HG03135 (cell line): ENCODE measurements at regions not wholly inside any gene's neighbourhood (a gene's known extent, or its start where the extent isn't known, plus 50 kb on each side); places are given as distances from the start of the nearest gene placed in this dataset.
"Not testable (repeated sequence)": the region's sequence is repeated elsewhere in the genome, so short reads cannot be mapped to it uniquely, and the experiment has no call there.

ENCODE experiments used
- ATAC-seq: cut with Tn5 transposase; IDR thresholded peaks from one replicate; pipeline ENCODE4 v1.9.1; 2021; ENCODE audit warnings: mild to moderate bottlenecking, moderate library complexity; ENCODE audit not compliant: unreplicated experiment

DNA sequence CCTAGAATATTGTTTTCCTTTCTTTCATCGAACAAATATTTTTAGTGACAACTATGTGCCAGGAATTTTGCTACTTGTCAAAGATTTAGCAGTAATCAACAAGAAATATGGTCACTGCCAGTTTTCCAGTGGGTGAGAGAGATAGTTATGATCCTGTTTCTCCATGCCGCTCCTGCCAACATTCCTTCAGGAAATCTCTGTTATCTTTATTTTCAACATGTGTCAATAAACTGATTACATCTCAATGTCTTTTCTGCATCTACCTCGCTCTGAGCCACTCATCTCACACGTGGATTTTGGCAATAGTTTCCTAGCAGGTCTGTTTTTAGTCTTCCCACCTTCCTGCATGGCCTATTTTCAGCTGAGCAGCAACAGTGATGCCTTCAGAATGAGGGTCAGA is 650.0 kb upstream of the STXBP6 start:
- ATAC-seq = no peak

DNA sequence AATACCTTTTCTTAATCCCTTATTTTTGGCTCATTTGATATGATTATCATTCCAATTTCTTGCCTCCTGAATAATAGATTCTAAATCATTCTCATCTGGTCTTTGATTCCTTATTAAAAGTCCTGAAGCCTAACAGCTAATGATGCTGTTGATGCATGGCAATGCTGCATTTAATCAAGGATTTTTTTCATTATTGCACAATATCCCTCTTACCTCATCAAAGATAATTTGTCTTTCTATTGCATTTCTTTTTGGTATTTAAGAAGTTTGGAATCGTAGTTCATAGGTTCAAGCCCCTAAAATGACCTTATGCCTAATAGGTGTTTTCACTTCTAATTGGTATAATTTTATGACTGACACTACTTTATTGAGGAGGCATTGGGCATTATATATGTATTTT is 648.2 kb upstream of the STXBP6 start:
- ATAC-seq = no peak

DNA sequence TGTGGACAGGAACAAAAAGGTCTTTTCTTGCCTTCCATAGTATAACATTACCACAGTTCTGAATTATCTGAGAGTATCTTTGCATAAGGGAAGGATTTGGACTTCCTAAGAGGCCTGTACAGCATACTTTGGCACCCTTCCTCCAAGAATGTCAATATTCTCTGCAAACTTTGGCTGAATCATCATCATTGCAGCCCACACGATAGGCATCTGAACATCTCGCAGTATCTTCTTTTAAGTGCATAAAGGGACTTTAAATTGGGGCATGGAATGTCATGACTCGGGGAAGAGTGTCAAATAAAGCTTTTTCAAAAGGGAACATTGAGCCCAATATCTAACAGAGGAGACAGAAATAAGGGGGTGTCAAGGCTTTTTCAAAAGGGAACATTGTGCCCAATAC is 646.2 kb upstream of the STXBP6 start:
- ATAC-seq = no peak

DNA sequence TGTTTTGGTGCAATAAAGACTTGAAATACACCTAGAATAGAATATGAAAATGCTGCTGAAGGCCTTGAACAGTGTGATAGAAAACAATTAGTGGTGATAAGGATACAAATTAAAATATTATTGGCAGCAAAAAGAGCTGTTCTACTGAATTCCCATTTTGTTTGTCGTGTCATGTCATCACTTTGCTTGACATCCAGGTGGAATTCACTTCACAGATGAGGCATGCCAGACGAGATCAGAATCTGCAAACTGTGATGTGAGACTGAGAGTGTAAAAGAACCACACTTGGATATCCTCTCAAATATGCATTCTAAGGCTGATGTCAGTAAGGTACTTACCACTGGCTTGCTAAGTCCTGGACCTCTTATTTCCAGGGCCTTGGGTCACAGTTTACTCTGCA is 635.1 kb upstream of the STXBP6 start:
- no peak for ATAC-seq

DNA sequence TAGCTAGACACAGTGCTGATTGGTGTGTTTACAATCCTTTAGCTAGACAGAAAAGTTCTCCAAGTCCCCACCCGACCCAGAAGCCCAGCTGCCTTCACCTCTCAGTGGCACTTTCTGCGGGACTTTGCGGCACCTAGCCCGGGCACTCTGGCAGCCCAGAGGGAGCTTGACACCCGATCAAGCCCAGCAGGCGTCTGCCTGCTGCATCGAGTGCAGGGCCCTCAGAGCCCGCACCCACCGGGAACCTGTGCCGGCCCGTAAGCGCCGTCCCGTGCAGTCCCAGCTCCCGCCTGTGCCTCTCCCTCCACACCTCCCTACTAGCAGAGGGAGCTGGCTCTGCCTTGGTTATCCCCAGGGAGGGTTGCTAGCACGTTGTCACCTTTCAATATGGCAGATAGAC is 631.0 kb upstream of the STXBP6 start:
- ATAC-seq = no peak

DNA sequence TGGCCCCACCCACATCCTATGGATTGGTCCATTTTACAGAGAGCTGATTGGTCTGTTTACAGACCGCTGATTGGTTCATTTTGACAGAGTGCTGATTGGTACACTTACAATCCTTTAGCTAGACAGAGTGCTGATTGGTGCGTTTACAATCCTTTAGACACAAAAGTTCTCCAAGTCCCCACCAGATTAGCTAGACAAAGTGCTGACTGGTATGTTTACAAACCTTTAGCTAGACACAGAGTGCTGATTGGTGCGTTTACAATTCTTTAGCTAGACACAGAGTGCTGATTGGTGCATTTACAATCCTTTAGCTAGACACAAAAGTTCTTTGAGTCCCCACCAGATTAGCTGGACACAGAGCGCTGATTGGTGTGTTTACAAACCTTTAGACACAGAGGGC is 630.6 kb upstream of the STXBP6 start:
- ATAC-seq = not testable (repeated sequence)

DNA sequence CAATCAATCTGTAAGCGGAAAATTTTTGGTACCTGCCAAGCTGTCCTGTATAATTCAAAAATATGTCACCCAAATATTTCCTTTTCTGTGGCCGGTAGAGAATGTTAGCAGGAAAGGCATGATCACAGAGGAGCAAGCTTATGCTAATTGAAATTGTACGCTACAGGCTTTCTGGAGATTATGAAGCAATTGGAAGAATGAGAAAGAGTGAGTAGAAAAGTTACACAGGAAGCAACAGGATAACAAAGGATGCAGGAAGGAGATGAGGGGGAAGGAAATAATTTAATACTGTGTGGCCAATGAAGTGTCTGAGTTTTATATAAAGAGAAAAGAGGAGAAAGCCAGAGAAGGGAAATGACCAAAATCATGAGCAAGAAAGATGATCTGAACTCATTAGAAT is 627.2 kb upstream of the STXBP6 start:
- ATAC-seq = no peak

DNA sequence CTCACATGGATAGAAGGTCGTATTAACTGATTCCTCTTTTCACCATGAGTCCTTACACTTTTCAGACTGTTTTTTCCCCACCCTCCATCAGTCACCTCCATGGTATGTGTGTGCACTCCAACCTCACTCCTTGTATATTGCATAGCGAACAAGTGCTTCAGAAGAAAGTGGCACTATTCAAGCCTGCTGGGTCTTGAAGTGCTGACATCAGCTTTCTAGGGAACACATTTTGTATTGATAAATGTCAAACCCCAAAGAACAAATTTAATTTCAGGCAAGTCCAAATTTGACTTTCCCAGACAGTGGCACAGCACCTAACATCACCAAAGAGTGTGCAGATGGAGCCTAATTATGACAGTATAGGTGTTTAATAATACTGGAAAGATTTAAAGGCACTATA is 617.4 kb upstream of the STXBP6 start:
- ATAC-seq = no peak

DNA sequence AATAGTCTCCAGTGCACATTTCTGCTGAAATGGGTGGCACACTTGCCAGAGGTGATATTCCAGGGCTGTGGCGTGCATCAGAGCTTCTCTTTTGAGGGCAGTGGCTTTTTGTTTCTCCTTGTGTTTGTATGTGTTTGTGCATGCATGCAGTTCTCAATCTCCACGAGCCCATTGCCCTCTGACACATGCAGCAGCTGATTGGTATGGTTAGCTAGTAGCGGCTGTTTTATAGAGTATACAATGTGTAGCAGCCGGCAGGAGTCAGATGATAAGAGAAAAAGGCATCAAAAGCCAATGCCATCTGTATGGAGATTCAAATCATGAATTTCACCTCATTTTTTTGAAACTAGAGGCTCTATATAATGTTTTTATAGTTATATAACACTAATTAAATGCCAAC is 616.9 kb upstream of the STXBP6 start:
- ATAC-seq = no peak

DNA sequence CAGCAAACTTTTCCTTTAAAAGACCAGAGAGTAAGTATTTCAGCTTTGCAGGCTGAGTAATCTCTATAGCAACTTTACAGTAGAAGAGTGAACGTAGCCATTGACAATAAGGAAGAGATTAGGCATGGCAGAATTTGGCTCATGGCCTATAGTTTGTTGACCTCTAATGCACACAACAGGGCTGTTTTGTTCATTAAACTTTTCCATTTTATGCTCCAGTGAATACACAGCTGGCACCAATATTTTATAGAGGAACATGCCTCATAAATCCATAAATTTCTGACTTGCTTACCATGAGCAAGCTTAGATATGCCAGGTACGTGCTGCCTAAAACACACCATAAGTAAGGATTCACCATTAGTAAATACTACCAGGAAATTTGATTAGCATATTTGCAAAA is 609.0 kb upstream of the STXBP6 start:
- ATAC-seq = no peak

DNA sequence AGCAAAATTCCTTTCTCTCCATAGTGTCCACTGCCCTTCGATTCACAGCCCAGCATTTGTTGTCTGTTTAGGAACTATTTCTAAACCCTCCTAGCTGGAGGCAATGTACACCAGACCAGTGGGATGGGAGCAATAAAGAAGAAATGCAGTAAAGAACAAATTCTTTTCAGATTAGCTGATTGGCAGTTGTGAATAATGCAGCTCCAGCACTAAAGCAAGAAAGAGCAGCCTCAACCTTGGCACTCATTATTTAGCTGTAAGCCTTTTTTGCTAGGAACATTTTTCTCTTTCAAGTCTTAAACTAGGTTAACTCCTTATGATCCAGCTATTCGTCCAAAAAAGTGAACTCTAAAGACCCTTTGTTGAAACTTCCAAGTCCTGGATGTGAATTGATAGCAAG is 580.5 kb upstream of the STXBP6 start:
- ATAC-seq = no peak

DNA sequence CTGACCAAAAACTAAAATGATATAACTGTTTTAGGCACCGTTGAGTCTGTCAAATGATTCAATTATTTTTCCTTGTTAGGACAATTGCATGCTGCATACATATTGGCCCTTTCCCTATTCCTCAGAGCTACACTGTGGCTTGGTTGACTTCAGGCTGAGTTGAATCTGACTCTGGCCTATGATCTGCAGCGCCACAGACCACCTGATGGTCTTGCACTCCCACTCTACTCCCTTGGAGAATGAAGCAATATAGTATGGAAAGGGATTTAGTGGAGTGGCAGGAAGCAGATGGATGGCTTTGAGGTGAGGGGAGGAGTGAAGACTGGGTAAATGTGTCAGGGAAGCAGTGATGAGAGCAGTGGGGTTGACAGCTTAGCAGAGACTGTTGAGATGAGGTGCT is 579.0 kb upstream of the STXBP6 start:
- no peak for ATAC-seq

DNA sequence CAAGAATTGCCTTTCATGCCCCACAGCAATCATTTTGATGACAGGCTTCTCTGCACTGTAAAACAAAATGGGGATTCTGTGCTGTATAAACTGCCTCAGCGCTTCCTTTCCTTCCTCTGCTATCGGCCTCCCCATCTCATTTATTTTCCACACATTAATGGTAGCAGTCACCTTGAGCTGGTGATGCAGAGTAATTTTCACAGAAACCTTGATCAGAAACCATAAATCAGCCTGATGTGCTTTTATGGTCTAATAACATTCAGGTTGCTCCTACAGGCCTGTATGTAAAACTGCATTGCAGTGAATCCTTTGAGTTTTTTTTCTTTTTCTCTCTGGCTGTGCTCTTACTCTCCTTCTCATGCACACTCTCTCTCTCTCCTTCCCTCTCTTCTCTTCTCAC is 578.4 kb upstream of the STXBP6 start:
- ATAC-seq = no peak

DNA sequence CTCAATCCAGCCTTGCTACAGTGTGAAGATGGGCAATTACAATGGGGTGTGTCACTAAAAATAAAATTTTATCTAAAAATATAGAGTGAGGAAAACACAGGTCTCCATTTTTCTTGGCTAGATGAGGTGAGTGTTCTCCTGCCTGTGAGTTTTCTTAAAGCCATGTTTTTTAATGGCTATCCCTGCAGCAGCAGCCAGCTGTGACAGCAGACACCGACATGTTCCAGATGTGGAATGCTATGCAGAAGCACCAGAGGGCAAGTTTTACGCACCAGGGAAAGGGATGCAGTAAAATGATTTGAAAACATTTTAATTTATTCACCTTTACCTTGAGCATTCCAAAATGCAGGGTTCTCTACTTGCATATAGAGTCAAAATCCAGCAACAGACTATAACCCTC is 577.0 kb upstream of the STXBP6 start:
- no peak for ATAC-seq

DNA sequence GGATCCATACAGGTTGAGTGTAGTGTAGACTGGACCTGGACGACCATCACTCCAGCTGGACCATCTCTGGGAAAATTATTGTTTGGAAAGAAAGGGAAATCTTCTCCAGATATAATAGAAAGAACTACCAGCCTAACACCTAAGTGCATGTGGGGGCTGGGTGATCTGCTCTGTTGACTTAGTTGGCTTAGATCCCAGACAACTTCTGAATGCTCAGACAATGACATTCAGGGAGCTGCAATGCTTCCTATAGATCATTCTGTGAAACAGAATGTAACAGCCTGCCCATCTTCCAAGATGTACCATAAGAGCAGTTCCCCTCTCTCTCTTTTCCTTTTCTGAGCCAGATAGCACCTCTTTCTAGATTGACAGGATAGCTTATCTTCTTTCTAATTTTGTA is 572.8 kb upstream of the STXBP6 start:
- ATAC-seq = no peak

DNA sequence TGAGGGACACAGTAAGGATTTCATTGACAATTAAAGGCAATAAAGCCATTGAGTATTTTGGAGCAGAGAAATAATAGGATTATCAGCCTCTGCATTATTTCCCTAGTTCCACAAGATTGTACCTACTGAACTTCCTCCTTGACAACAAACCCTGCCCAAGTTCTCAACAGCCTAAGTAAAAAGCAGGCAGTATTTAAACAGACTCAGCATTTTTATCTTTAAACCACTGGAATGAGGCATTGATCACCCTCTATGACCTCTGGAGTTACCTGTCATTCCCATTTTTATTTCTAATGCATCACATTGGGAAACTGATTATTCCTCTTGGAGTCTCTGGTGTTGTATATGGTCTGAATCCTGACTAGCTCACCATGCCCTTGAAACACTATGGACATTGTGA is 570.6 kb upstream of the STXBP6 start:
- no peak for ATAC-seq

DNA sequence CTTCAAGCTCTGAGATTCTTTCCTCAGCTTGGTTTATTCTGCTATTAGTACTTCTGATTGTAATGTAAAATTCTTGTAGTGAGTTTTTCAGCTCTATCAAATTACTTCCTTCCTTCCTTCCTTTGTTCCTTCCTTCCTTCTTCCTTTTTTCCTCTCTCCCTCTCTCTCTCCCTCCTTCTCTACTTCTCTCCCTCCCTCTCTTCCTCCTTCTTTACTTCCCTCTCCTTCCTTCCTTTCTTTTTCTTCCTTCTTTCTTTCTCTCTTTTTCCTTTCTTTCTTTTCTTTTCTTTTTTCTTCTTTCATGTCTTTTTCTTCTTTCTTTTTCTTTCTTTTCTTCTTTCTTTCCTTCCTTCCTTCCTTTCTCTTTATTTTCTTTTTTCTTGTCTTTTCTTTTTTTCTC is 565.2 kb upstream of the STXBP6 start:
- ATAC-seq = no peak

DNA sequence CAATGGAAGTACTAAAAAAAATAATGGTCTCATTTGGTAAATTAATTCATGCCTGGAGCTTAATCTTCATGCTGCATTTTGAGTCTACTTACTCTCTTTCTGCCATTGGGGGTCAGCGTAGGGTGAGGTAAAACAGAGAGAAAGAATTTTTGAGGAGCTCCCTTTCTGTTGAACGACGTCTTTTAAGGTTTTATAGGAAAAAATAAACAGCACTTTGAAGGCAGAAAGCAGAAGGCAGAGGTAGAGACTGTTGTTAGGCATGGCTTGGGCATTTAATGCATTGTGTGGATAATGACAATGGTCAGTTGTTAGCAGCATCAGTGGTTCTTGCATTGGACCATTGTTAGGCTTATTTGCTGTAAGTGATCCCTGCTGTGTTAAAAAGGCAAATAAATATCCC is 557.2 kb upstream of the STXBP6 start:
- no peak for ATAC-seq

DNA sequence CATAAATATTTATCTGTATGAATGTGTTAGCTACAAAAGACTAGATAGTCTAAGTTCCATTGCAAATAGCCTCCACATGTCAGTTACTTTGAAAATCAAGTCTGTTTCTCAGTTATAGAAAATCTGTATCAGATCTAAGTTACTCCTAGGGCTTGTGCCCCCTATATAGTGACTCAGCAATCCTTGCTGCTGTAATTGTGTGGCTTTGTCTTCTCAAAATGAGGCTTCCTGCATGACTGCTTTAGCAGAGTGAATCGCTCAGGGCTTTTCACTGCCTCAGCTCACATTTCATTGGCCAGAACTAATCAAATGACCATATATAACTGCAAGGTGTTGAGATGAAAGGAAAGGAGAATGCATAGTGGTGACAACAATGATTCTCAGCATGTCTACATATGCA is 552.2 kb upstream of the STXBP6 start:
- ATAC-seq = no peak

DNA sequence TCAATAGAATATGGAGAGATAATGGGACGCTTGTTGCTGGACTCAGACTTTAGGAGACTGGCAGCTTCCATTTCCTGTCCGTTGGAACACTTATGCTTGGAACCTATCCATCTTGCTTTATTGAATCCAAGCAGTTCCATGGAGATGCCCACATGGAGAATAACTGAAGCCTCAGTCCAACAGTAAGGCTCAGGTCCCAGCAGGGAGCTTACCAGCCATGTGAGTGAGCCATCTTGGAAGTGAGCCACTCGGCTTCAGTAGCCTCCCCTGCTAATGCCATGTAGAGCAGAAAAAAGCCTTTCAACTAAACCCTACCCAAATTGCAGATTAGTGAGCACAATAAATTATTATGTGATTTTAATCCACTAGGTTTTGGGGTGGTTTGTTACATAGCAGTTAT is 538.8 kb upstream of the STXBP6 start:
- no peak for ATAC-seq

DNA sequence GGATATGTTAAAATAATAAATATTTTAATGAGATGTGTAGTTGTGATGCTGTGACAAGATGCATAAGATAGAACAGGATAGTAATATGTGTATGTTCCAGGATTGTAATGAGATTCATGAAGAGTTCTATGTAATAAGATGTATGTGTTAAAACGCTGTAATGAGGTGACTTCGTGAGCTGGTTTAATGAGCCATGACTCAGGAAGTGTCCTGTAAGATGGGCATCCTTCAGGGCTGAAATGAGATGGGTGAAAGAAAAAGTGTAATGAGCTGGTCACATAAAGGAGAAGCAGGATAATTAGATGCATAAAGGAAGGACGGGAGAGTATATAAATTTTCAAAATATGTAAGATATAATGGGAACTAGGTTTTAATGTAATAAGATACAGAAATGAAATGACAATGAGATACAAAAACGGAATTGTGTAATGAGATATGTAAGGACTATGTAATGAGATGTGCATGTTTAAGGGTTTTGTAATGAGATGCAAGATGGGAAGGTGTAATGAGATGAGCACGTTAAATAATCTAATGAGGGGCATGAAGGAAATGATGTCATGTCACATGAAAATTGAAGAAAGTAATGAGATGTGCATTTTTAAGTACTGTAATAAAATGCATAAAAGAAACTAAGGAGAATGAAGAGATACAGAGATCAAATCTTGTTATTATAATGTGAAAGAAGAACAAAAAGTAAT is 524.8 kb upstream of the STXBP6 start:
- no peak for ATAC-seq

DNA sequence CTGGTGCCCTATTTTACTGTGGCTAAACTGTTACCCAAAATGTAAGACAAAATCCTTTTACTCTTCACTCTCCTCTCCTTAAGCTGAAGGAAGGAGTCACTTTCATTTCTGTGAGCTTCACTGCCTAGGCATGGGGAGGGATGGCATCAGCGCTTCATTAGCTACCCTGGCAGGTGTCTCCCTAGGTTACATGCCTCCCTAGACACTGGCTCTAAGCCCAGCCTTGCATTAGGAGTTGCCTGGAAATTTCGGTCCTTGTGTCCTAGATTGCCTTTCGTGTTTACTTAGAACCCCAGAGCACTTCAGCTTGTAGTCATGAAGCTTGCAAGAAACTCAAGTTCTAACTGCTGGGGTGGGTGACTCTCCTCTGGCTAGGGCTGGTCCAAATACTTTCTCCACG is 520.5 kb upstream of the STXBP6 start:
- ATAC-seq = no peak

DNA sequence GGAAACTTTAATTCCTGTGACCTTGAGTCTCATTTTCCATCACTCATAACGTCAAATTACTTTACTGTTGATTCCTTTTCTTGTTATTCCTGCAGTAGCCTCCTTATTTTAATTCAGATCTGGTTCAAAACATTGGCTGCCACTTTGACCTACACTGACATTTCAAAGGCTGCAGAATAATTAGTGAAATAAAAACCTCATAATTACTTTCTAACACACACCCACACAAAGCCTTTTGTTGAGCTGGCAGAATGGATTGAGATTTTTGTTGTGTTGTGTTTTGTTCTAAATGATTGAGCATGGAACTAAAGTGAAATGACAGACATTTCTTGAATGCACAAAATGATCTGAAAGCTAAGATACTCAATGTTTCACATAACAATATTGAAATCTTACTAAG is 507.5 kb upstream of the STXBP6 start:
- ATAC-seq = no peak

DNA sequence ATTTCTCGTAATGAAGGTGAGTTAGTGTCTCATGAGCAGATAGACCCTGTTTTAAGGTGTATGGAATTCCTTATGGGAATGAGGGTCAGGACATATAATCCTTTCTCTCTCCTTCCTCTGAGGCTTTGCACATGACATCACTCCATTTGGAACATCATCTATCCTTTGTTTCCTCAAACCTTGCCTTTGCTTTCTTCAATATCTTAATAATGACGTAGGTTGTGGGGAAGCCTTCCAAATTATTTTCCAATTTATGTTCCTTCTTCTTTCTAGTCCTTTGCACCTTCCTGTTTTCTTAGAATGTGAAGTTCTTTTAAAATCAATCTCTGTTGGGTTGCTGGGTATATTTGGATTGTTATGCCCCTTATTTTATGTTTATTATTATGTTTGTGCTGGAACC is 502.9 kb upstream of the STXBP6 start:
- no peak for ATAC-seq
